ENCODE measurements at regions not wholly inside any gene's neighbourhood (a gene's known extent, or its start where the extent isn't known, plus 50 kb on each side); places are given as distances from the start of the nearest gene placed in this dataset.
A peak's percentile ranks its signal among the peaks of the same experiment; 100 is the strongest.
"Not testable (repeated sequence)": the region's sequence is repeated elsewhere in the genome, so short reads cannot be mapped to it uniquely, and the experiment has no call there.

DNA sequence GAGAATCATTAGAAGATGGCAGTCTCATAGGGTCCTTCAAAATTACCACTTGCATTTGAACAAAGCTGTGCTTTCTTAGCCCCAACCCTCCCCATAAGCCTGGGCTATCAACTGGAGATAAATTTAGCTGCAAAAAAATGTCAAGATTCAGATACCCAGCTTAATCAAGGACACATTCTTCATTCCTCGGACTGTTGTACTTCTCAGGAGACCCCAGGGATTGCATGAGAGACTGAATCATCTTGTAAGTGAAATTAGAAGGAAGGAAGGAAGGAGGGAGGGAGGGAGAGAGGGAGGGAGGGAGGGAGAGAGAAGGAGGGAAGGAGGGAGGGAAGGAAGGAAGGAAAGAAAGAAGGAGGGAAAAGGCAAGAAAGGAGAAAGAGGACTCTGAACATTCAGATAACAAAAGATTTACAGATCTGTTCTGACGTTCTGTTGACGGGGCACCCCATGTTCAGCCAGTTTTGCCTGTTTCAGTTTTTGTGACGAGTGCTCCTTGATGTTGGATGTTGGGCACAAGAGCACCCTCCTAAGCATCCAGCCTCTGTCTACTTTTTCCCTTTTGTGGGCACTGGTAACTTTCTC lies 498.7 kb downstream of the PREX1 start:
- no peak overlapping the region for H3K4me3 Mint-ChIP-seq
- no peak overlapping the region for H3K27ac Mint-ChIP-seq
- H3K36me3 Mint-ChIP-seq: no peaks in the 10 kb centered on the region
- no peaks in the 10 kb centered on the region for H3K4me1 Mint-ChIP-seq
- no peaks in the 10 kb centered on the region for H3K9me3 Mint-ChIP-seq
- peaks cover 7% of the 10 kb centered on the region for H3K27me3 Mint-ChIP-seq

- not testable (repeated sequence) for H3K4me1 Mint-ChIP-seq, H3K27me3 Mint-ChIP-seq, H3K36me3 Mint-ChIP-seq, H3K27ac Mint-ChIP-seq, H3K4me3 Mint-ChIP-seq, H3K9me3 Mint-ChIP-seq
Measured at GRCh38 chr20:48327848-48328247, 500.0 kb downstream of the PREX1 start.

- Mint-ChIP-seq H3K4me3 (no peak overlapping the region), H3K9me3 (no peaks in the 10 kb centered on the region), H3K27ac (no peak overlapping the region), H3K36me3 (no peaks in the 10 kb centered on the region), H3K4me1 (no peaks in the 10 kb centered on the region), H3K27me3 (peaks cover 8% of the 10 kb centered on the region)
Measured at GRCh38 chr20:48326868-48327267, 500.9 kb downstream of the PREX1 start.

GRCh38 chr20:48326434-48326691 lies 501.4 kb downstream of the PREX1 start:
- H3K36me3 Mint-ChIP-seq: no peaks in the 10 kb centered on the region
- peaks cover 8% of the 10 kb centered on the region for H3K27me3 Mint-ChIP-seq
- H3K9me3 Mint-ChIP-seq: no peaks in the 10 kb centered on the region
- H3K27ac Mint-ChIP-seq: no peak overlapping the region
- no peak overlapping the region for H3K4me3 Mint-ChIP-seq
- H3K4me1 Mint-ChIP-seq: no peaks in the 10 kb centered on the region

GRCh38 chr20:48325656-48326433 lies 502.0 kb downstream of the PREX1 start:
- no peaks in the 10 kb centered on the region for H3K9me3 Mint-ChIP-seq
- no peaks in the 10 kb centered on the region for H3K36me3 Mint-ChIP-seq
- H3K27ac Mint-ChIP-seq: no peak overlapping the region
- H3K4me3 Mint-ChIP-seq: no peak overlapping the region
- H3K4me1 Mint-ChIP-seq: no peaks in the 10 kb centered on the region
- H3K27me3 Mint-ChIP-seq: peaks cover 8% of the 10 kb centered on the region

- no peak overlapping the region for H3K27ac Mint-ChIP-seq
- H3K4me1 Mint-ChIP-seq: no peaks in the 10 kb centered on the region
- no peak overlapping the region for H3K4me3 Mint-ChIP-seq
- no peaks in the 10 kb centered on the region for H3K9me3 Mint-ChIP-seq
- peaks cover 8% of the 10 kb centered on the region for H3K27me3 Mint-ChIP-seq
- H3K36me3 Mint-ChIP-seq: no peaks in the 10 kb centered on the region
Measured at GRCh38 chr20:48324744-48325143, 503.1 kb downstream of the PREX1 start.

- H3K4me1 Mint-ChIP-seq: no peaks in the 10 kb centered on the region
- H3K4me3 Mint-ChIP-seq: no peak overlapping the region
- H3K9me3 Mint-ChIP-seq: no peaks in the 10 kb centered on the region
- no peak overlapping the region for H3K27ac Mint-ChIP-seq
- no peaks in the 10 kb centered on the region for H3K36me3 Mint-ChIP-seq
- peaks cover 4% of the 10 kb centered on the region for H3K27me3 Mint-ChIP-seq
Measured at GRCh38 chr20:48321271-48321670, 506.5 kb downstream of the PREX1 start.

DNA sequence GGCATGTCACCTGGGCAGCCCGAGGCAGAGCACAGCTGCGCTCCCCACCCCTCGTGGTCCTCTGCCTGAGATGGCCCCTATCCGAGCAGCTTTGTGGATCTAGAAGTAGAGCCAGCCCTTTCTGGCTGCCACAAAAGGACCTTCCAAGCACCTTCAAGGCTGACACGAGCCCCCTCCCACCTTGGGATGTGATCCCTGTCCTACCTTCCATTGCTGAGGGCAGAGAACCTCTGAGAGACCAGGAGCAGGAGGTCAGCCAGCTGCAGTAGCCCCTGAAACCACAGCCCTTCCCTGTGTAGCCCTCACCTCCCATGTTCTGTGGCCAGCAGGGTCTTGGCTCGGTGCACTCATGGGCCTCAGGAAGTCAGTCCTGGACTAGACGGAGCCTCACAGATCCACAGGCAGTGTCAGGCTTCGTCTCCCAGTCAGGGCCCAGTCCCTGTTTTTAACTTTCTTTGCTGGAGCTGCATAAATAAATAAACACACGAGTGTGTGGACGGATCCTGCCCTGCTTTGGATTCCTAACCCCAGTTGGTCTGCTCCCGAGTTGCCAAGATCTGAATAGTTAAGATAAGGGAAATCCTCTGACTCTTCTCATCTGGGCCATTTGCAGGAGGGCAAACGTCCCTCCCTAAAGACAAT lies 507.7 kb downstream of the PREX1 start:
- H3K9me3 Mint-ChIP-seq: no peaks in the 10 kb centered on the region
- H3K36me3 Mint-ChIP-seq: no peaks in the 10 kb centered on the region
- peaks cover 2% of the 10 kb centered on the region for H3K27me3 Mint-ChIP-seq
- no peaks in the 10 kb centered on the region for H3K4me1 Mint-ChIP-seq
- peak overlapping the region; percentile 64 for H3K27ac Mint-ChIP-seq
- no peak overlapping the region for H3K4me3 Mint-ChIP-seq

DNA sequence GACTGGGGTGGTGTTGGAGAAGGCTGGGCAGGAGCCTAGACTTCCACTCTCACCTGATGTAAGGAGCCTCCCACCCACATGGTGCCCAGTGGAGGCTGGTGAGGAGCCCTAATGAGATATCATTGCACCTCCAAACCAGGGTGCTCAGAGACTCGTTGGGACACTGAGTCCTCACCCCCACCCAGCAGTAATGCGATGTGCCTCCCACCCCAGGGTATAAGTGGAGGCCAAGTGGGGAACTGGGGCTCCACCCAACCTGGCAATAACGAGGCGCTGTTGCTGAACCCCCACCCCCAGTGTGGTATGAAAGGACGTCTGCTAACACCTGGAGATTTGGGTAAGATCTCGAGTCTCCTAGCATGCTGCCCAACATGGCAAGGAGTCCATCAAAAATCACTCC lies 510.2 kb downstream of the PREX1 start:
- H3K27me3 Mint-ChIP-seq: no peaks in the 10 kb centered on the region
- H3K4me3 Mint-ChIP-seq: no peak overlapping the region
- no peaks in the 10 kb centered on the region for H3K9me3 Mint-ChIP-seq
- no peaks in the 10 kb centered on the region for H3K36me3 Mint-ChIP-seq
- no peak overlapping the region for H3K27ac Mint-ChIP-seq
- no peaks in the 10 kb centered on the region for H3K4me1 Mint-ChIP-seq

DNA sequence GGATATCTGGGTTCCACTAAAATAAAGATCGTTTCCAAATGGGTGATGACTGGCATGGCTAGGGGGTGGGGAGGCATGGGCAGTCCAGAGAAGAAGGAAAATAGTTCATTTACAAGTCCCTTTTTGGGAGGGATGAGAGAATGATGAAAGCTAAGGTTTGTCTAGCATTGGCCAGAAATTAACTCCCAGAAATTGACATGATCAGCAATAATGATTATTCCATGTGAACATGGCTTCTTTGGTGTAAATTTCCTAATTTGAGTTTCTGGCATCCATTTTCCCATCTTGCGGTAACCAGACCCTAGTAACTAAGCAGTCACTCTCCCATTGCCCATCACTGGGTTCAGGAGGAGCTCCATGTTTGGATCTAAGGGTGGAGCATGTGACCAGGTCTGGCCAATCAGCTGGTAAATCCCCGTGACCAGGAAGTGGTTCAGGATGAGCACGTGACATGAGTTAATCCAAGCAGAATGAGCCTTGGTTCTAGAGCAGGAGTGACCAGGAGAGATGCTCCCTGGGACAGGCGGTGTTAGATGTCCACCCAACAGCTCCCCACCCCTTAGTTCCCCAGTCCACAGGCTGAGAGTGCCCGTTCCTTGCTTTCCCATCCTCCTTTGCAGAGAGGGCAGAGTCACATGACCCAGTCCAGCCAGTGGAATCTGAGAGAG lies 512.7 kb downstream of the PREX1 start:
- Mint-ChIP-seq H3K4me3 (no peak overlapping the region), H3K4me1 (no peaks in the 10 kb centered on the region), H3K27ac (no peak overlapping the region), H3K36me3 (no peaks in the 10 kb centered on the region), H3K9me3 (no peaks in the 10 kb centered on the region), H3K27me3 (no peaks in the 10 kb centered on the region)

- Mint-ChIP-seq H3K27me3 (peaks cover 2% of the 10 kb centered on the region), H3K4me3 (no peak overlapping the region), H3K4me1 (no peaks in the 10 kb centered on the region), H3K36me3 (no peaks in the 10 kb centered on the region), H3K27ac (no peak overlapping the region), H3K9me3 (no peaks in the 10 kb centered on the region)
Measured at GRCh38 chr20:48313324-48313723, 514.5 kb downstream of the PREX1 start.

- Mint-ChIP-seq H3K9me3 (no peaks in the 10 kb centered on the region), H3K36me3 (no peaks in the 10 kb centered on the region), H3K27ac (no peak overlapping the region), H3K4me3 (no peak overlapping the region), H3K27me3 (peaks cover 2% of the 10 kb centered on the region), H3K4me1 (no peaks in the 10 kb centered on the region)
Measured at GRCh38 chr20:48311956-48312355, 515.8 kb downstream of the PREX1 start.

- Mint-ChIP-seq H3K9me3 (no peaks in the 10 kb centered on the region), H3K27ac (no peak overlapping the region), H3K36me3 (no peaks in the 10 kb centered on the region), H3K27me3 (peaks cover 2% of the 10 kb centered on the region), H3K4me1 (no peaks in the 10 kb centered on the region), H3K4me3 (no peak overlapping the region)
Measured at GRCh38 chr20:48310305-48310704, 517.5 kb downstream of the PREX1 start.

DNA sequence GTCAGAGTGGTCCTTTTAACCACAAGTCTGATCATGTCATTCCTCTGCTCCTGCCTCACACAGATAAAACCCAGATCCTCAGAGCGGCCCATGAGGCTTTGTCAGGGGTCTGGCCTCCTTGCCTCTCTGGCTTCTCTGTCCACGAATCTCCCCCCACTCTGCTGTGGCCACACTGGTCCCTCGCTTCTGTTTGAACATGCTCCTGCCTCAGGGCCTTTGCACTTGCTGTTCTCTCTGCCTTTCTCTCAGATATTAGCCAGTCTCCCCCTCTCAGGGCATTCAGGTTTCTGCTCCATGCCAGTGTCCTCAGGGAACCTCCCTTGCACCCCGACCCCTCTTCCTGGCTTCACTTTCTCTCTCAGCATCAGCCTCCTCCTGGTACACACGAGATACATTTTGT lies 518.5 kb downstream of the PREX1 start:
- Mint-ChIP-seq H3K9me3 (no peaks in the 10 kb centered on the region), H3K27ac (no peak overlapping the region), H3K36me3 (no peaks in the 10 kb centered on the region), H3K27me3 (peaks cover 2% of the 10 kb centered on the region), H3K4me1 (no peaks in the 10 kb centered on the region), H3K4me3 (no peak overlapping the region)

DNA sequence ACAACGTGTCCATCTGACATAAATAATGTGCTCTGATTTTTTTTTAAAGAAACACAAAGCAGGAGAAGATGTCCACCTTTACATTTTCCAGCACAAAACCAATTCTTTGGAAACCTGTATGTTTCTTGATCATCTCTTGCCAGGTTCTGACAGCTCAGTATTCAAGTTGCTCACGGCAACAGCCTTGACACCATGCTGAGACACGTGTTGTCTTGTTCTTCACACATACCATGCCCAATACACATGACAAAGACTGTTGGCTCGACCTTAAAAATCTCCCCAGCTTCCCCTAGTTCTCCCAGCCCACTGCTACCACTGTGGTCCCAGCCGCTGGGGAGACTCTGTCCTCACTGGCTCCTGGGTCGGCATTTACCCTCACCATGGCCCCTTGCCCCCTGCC lies 518.9 kb downstream of the PREX1 start:
- Mint-ChIP-seq H3K27ac (no peak overlapping the region), H3K4me3 (no peak overlapping the region), H3K27me3 (peaks cover 2% of the 10 kb centered on the region), H3K9me3 (no peaks in the 10 kb centered on the region), H3K36me3 (no peaks in the 10 kb centered on the region), H3K4me1 (no peaks in the 10 kb centered on the region)

DNA sequence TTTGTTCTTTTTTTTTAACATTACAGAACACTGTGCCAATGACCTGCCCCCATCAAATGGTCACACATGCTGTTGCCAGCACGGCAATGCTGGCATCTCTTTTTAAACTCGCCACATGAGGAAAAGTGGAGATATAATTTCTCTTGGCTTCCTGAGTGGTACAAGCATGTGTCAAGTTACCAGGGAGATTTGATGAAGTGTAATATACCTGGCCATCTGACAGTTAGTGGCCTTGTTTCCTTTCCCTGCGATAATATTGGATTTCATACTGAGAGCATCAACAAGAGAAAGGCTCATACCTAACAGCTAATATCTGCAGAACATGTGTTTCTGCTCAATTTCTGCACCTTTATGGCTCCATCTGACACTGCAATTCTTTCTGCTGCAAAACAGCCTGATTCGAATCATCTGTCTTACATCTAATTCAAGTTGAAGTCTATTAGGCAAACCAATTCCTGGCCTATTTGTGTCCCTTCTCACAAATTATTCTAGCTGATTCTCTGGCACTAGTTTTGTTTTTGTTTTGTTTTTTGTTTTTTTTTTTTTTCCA lies 519.5 kb downstream of the PREX1 start:
- Mint-ChIP-seq H3K27ac (no peak overlapping the region), H3K27me3 (peaks cover 2% of the 10 kb centered on the region), H3K9me3 (no peaks in the 10 kb centered on the region), H3K4me3 (no peak overlapping the region), H3K36me3 (no peaks in the 10 kb centered on the region), H3K4me1 (no peaks in the 10 kb centered on the region)

Data from activated naive CD4-positive, alpha-beta T cell treated with anti-CD3 and anti-CD28 coated beads, Interleukin-2, amount 50 U/mL, for 24 hours (primary cell).